ENCODE measurements at regions not wholly inside any gene's neighbourhood (a gene's known extent, or its start where the extent isn't known, plus 50 kb on each side); places are given as distances from the start of the nearest gene placed in this dataset.
A peak's percentile ranks its signal among the peaks of the same experiment; 100 is the strongest.

GRCh38 chr4:64503945-64504675 is 94.9 kb upstream of the TECRL start:
- Histone ChIP-seq H3K36me3 (replicated peaks in 1 of 2; ENCODE audit: control insufficient read depth in 1 of 2, insufficient read depth in 2 of 2, low read length in 2 of 2) (no peaks in the 10 kb centered on the region), H3K9ac (ENCODE audit: insufficient read depth, low read depth, low read length) (no peak overlapping the region), H3K79me2 (ENCODE audit: insufficient read depth, low read length) (no peaks in the 10 kb centered on the region), H4K20me1 (ENCODE audit: insufficient read depth, low read length) (no peaks in the 10 kb centered on the region), H3K4me1 (ENCODE audit: insufficient read depth, low read length) (peaks cover 6% of the 10 kb centered on the region), H2AFZ (ENCODE audit: low read length) (no peak overlapping the region), H3K4me2 (ENCODE audit: low read depth, low read length) (no peak overlapping the region), H3K27me3 (ENCODE audit: control insufficient read depth in 1 of 2, insufficient read depth in 2 of 2, low read length in 2 of 2) (no peaks in the 10 kb centered on the region), H3K27ac (ENCODE audit: extremely low read length, insufficient read depth, low read length) (no peak overlapping the region), H3K4me3 (replicated peaks in 1 of 3; ENCODE audit: insufficient read depth in 1 of 3, low read depth in 2 of 3, low read length in 3 of 3) (no peak overlapping the region), H3K9me3 (ENCODE audit: low read length) (no peaks in the 10 kb centered on the region)
- in situ Hi-C loops (cut with HindIII; ENCODE audit: extremely low pct_ligation_motif_present, low pct_unique_long_range_greater_than_20kb) (no loop called here), intact Hi-C loops (cut with micrococcal nuclease; ENCODE audit: unreplicated experiment) (no loop called here)
- ChIA-PET CTCF (ENCODE audit: low intra/inter-chr PET ratio, low total read pairs) (no interaction called here), POLR2A (no interaction called here)
- FAIRE-seq, result no peak
- no peak for ATAC-seq
- DNase-seq (ENCODE audit: low spot score), result no peak
- under 1% methylated on average over 3 of the region's 3 CpGs for WGBS (ENCODE audit: low lambda C conversion rate)
- no TSS peak for BruUV-seq (replicated peaks)
- TF ChIP-seq SOX13 (IDR thresholded peaks at IDR 0.05), result no peak
- TF ChIP-seq SOX13 (CRISPR knock-in tag; conservative IDR thresholded peaks at IDR 0.05 in 1 of 2, IDR thresholded peaks at IDR 0.05 in 1 of 2), result peak in 1 of 2 experiments; percentile 35; a peak in 1 of 4 replicates
- TF ChIP-seq GATAD2A (CRISPR knock-in tag; IDR thresholded peaks at IDR 0.05), result 0 out of 2 replicates have a peak, but pooled peaks have one; percentile 36
- TF ChIP-seq SOX5 (CRISPR knock-in tag; IDR thresholded peaks at IDR 0.05; ENCODE audit: borderline replicate concordance), result peak; percentile 17; the same call in 1 of the 2 replicates
- no peak for TF ChIP-seq ZNF556 (CRISPR knock-in tag; IDR thresholded peaks at IDR 0.05; ENCODE audit: borderline replicate concordance)
- no peak for TF ChIP-seq FOXP1 (IDR thresholded peaks at IDR 0.05)
- TF ChIP-seq FOXP1 (CRISPR knock-in tag; IDR thresholded peaks at IDR 0.05), result 0 out of 2 replicates have a peak, but pooled peaks have one; percentile 29
- TF ChIP-seq FOXA3 (CRISPR knock-in tag; IDR thresholded peaks at IDR 0.05), result peak; percentile 85
- peak; percentile 39; the same call in 1 of the 2 replicates for TF ChIP-seq HMG20A (CRISPR knock-in tag; IDR thresholded peaks at IDR 0.05; ENCODE audit: borderline replicate concordance)
- TF ChIP-seq ZBTB44 (CRISPR knock-in tag; IDR thresholded peaks at IDR 0.05), result no peak
- TF ChIP-seq DDIT3 (CRISPR knock-in tag; IDR thresholded peaks at IDR 0.05), result no peak
- peak; percentile 85 for TF ChIP-seq FOXA1 (IDR thresholded peaks at IDR 0.05)
- peak; percentile 61 for TF ChIP-seq FOXA1 (CRISPR knock-in tag; IDR thresholded peaks at IDR 0.05)
- peak; percentile 54; the same call in 1 of the 2 replicates for TF ChIP-seq ISL2 (CRISPR knock-in tag; IDR thresholded peaks at IDR 0.05)
- peak; percentile 41; the same call in 1 of the 2 replicates for TF ChIP-seq TCF7 (IDR thresholded peaks at IDR 0.05; ENCODE audit: low read depth)
- TF ChIP-seq MIXL1 (CRISPR knock-in tag; IDR thresholded peaks at IDR 0.05), result no peak
- TF ChIP-seq ZNF275 (CRISPR knock-in tag; IDR thresholded peaks at IDR 0.05; ENCODE audit: borderline replicate concordance), result no peak
- peak; percentile 43; the same call in 1 of the 2 replicates for TF ChIP-seq ARID5B (CRISPR knock-in tag; IDR thresholded peaks at IDR 0.05)
- TF ChIP-seq NR2F2 (IDR thresholded peaks at IDR 0.05; ENCODE audit: borderline replicate concordance, low read depth), result no peak
- TF ChIP-seq ZNF766 (CRISPR knock-in tag; IDR thresholded peaks at IDR 0.05; ENCODE audit: borderline replicate concordance), result no peak
- no peak for TF ChIP-seq GZF1 (CRISPR knock-in tag; IDR thresholded peaks at IDR 0.05)

Data from HepG2 (cell line).